Ovary (tissue), 3 donors: ENCODE measurements at regions not wholly inside any gene's neighbourhood (a gene's known extent, or its start where the extent isn't known, plus 50 kb on each side); places are given as distances from the start of the nearest gene placed in this dataset.

Experiments
- CTCF ChIP-seq, 3 donors: fragments of 450-650 bp in 2 of 3; fragments of 200-600 bp in 1 of 3; IDR thresholded peaks; one replicate each; pipeline versions ENCODE4 v1.5.1 to v1.8.0; 2016 to 2022; ENCODE audit warnings: antibody characterized with exemption in 3 of 3, mild to moderate bottlenecking in 1 of 3
- EP300 ChIP-seq: sonication (generic); formaldehyde crosslinking; IDR thresholded peaks from one replicate; pipeline ENCODE4 v1.6.1; 2017; ENCODE audit warnings: antibody characterized with exemption
- donor health status: DM: no; HTN: no; CAD: no.

DNA sequence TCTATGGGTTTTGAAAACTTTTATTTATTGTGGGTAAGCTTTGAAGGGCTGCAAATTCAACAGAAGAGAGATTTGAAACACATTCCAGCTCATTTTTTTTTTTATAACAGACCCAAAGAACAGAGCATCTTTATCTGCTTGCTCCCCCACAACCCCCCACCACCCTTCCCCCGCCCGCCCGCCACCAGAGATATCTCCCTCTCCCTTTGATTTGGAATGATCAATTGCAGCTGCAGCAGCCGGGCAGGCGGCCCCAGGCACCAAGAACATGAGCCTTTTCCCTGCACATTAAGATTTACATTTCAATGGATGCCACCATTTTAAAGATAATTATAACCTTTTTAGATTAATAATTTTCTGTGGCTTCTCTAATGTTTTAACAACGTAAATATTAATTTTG lies 510.9 kb downstream of the ZNF608 start:
- no peak for TF ChIP-seq CTCF (IDR thresholded peaks at IDR 0.05)
- no peak for TF ChIP-seq EP300
